Liver (tissue), 3 donors: ENCODE measurements at regions not wholly inside any gene's neighbourhood (a gene's known extent, or its start where the extent isn't known, plus 50 kb on each side); places are given as distances from the start of the nearest gene placed in this dataset.

ENCODE experiments used
- ATF3 ChIP-seq: IDR thresholded peaks from 2 replicates; pipeline ENCODE4 v1.6.1; 2016; ENCODE audit warnings: antibody characterized with exemption
- CTCF ChIP-seq: fragments of 150-350 bp; IDR thresholded peaks from 2 replicates; pipeline ENCODE4 v1.5.1; 2017; ENCODE audit warnings: improper control_type of control experiment, low read depth, low read length; ENCODE audit not compliant: missing input control
- GABPA ChIP-seq, 2 donors: IDR thresholded peaks in 1 of 2; conservative IDR thresholded peaks in 1 of 2; 2 replicates each; pipeline ENCODE4 v1.6.1; 2016; ENCODE audit warnings: antibody characterized with exemption in 2 of 2, mild to moderate bottlenecking in 1 of 2, moderate library complexity in 1 of 2
- JUND ChIP-seq, 2 donors: IDR thresholded peaks; 2 replicates each; pipeline ENCODE4 v1.6.1; 2016; ENCODE audit warnings: antibody characterized with exemption in 2 of 2
- MAX ChIP-seq: IDR thresholded peaks from 2 replicates; pipeline ENCODE4 v1.6.1; 2016; ENCODE audit warnings: antibody characterized with exemption
- RAD21 ChIP-seq, 2 donors: IDR thresholded peaks; 2 replicates each; pipeline ENCODE4 v1.6.1; 2016; ENCODE audit warnings: antibody characterized with exemption in 2 of 2, mild to moderate bottlenecking in 2 of 2
- REST ChIP-seq: IDR thresholded peaks from 2 replicates; pipeline ENCODE4 v1.6.1; 2016; ENCODE audit warnings: antibody characterized with exemption, mild to moderate bottlenecking
- RXRA ChIP-seq, 2 donors: IDR thresholded peaks; 2 replicates each; pipeline ENCODE4 v1.6.1; 2017 to 2018; ENCODE audit warnings: antibody characterized with exemption in 2 of 2, mild to moderate bottlenecking in 1 of 2
- YY1 ChIP-seq: IDR thresholded peaks from 2 replicates; pipeline ENCODE4 v1.6.1; 2016; ENCODE audit warnings: antibody characterized with exemption, mild to moderate bottlenecking
- donor health status: healthy.
- donor health status: healthy.

- no peak for TF ChIP-seq CTCF
- no peak for TF ChIP-seq RAD21 (IDR thresholded peaks at IDR 0.05)
- no peak for TF ChIP-seq ATF3
- no peak for TF ChIP-seq JUND (IDR thresholded peaks at IDR 0.05)
- no peak for TF ChIP-seq YY1
- TF ChIP-seq GABPA (IDR thresholded peaks at IDR 0.05 in 1 of 2, conservative IDR thresholded peaks at IDR 0.05 in 1 of 2): no peak
- TF ChIP-seq REST: no peak
- no peak for TF ChIP-seq MAX
- TF ChIP-seq RXRA (IDR thresholded peaks at IDR 0.05): no peak
These were observed 52.0 kb downstream of the TNP1 start for GRCh38 chr2:216807857-216808272.
